HCT116 (cell line): ENCODE measurements at regions not wholly inside any gene's neighbourhood (a gene's known extent, or its start where the extent isn't known, plus 50 kb on each side); places are given as distances from the start of the nearest gene placed in this dataset.

ENCODE experiments used
- POLR2A ChIP-seq: IDR thresholded peaks from 2 replicates; pipeline ENCODE4 v1.7.0; 2011; ENCODE audit warnings: borderline replicate concordance; ENCODE audit not compliant: insufficient read depth, insufficient read length; ENCODE audit errors: extremely low read depth
- SIN3A ChIP-seq: IDR thresholded peaks from 2 replicates; pipeline ENCODE4 v1.6.1; 2012; ENCODE audit warnings: low read depth
- TF ChIP-seq, protein P1 (sequence below), 3 experiments: fragments of 200-600 bp in 1 of 3; sonication (generic) in 1 of 3; IDR thresholded peaks in 2 of 3; conservative IDR thresholded peaks in 1 of 3; 2 replicates each; pipeline ENCODE4 v1.5.1; 2012 to 2017; ENCODE audit warnings: low read depth in 2 of 3, low read length in 2 of 3, antibody characterized with exemption in 1 of 3, borderline replicate concordance in 1 of 3, control low read depth in 1 of 3, mild to moderate bottlenecking in 1 of 3, mixed read lengths in 1 of 3, mixed run types in 1 of 3, moderate library complexity in 1 of 3; ENCODE audit not compliant: insufficient read depth in 1 of 3

DNA sequence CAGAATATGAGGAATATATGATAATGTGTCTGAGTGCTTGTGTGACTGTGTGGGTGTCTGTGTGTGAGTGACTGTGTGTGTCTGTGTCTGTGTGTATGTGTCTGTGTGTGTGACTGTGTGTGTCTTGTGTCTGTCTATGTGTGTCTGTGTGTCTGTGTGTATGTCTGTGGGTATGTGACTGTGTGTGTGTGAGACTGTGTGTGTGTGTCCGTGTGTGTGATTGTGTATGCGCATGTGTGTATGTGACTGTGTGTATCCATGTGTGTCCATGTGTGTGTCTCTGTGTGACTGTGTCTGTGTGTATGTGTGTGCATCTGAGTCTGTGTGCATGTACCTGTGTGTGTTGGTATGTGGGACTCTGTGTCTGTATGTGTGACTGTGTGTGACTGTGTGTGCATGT, 1361.2 kb upstream of the TMEM132C start:
- TF ChIP-seq POLR2A = no peak
- TF ChIP-seq, protein P1, sequence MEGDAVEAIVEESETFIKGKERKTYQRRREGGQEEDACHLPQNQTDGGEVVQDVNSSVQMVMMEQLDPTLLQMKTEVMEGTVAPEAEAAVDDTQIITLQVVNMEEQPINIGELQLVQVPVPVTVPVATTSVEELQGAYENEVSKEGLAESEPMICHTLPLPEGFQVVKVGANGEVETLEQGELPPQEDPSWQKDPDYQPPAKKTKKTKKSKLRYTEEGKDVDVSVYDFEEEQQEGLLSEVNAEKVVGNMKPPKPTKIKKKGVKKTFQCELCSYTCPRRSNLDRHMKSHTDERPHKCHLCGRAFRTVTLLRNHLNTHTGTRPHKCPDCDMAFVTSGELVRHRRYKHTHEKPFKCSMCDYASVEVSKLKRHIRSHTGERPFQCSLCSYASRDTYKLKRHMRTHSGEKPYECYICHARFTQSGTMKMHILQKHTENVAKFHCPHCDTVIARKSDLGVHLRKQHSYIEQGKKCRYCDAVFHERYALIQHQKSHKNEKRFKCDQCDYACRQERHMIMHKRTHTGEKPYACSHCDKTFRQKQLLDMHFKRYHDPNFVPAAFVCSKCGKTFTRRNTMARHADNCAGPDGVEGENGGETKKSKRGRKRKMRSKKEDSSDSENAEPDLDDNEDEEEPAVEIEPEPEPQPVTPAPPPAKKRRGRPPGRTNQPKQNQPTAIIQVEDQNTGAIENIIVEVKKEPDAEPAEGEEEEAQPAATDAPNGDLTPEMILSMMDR (IDR thresholded peaks at IDR 0.05 in 2 of 3, conservative IDR thresholded peaks at IDR 0.05 in 1 of 3; ENCODE audit: borderline replicate concordance in 1 of 3, insufficient read depth in 1 of 3, low read depth in 2 of 3, low read length in 2 of 3) = no peak
- TF ChIP-seq SIN3A = no peak
